ENCODE measurements at regions not wholly inside any gene's neighbourhood (a gene's known extent, or its start where the extent isn't known, plus 50 kb on each side); places are given as distances from the start of the nearest gene placed in this dataset.
"Not testable (repeated sequence)": the region's sequence is repeated elsewhere in the genome, so short reads cannot be mapped to it uniquely, and the experiment has no call there.

DNA sequence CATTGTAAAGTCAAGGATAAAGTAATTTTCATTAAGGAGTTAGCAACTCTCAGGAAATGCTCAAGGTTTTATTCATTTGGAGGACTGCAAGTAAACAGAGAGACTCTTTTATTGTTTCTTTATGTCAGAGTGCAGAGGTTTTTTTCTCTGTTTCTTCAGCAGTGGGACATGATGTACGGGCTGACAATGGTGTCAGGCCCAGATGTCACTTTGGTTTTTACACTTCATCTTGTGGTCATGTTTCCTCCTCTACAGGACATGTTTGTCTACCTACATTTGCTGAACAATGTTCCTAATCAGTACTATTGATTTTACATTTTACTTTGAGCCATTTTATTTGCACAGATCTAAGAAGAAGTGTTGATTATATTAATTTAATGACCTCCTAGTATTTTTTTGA, 72.8 kb upstream of the PARP8 start:
- Histone ChIP-seq H3K27ac (ENCODE audit: low read depth, low read length) (no peak overlapping the region), H2AFZ (ENCODE audit: low read depth, low read length, severe bottlenecking) (no peak overlapping the region), H3K9ac (ENCODE audit: low read length) (no peak overlapping the region), H3K4me2 (ENCODE audit: low read depth, low read length, poor library complexity, severe bottlenecking) (no peak overlapping the region), H3K79me2 (ENCODE audit: insufficient read depth, low read length) (no peaks in the 10 kb centered on the region), H3K9me3 (ENCODE audit: insufficient read depth, low read length) (no peaks in the 10 kb centered on the region), H3K9me2 (replicated peaks; ENCODE audit: insufficient read depth, low read length) (no peaks in the 10 kb centered on the region), H3K36me3 (ENCODE audit: low read length) (no peaks in the 10 kb centered on the region), H4K20me1 (ENCODE audit: low read depth, low read length) (no peaks in the 10 kb centered on the region), H3F3A (ENCODE audit: insufficient read depth) (no peaks in the 10 kb centered on the region), H3K27me3 (ENCODE audit: low read length) (no peaks in the 10 kb centered on the region), H3K4me3 (ENCODE audit: insufficient read depth, low read length, poor library complexity, severe bottlenecking) (no peak overlapping the region)
- no peak for TF ChIP-seq EZH2phosphoT487 (conservative IDR thresholded peaks at IDR 0.05; ENCODE audit: low read length)
- TF ChIP-seq, protein P1, sequence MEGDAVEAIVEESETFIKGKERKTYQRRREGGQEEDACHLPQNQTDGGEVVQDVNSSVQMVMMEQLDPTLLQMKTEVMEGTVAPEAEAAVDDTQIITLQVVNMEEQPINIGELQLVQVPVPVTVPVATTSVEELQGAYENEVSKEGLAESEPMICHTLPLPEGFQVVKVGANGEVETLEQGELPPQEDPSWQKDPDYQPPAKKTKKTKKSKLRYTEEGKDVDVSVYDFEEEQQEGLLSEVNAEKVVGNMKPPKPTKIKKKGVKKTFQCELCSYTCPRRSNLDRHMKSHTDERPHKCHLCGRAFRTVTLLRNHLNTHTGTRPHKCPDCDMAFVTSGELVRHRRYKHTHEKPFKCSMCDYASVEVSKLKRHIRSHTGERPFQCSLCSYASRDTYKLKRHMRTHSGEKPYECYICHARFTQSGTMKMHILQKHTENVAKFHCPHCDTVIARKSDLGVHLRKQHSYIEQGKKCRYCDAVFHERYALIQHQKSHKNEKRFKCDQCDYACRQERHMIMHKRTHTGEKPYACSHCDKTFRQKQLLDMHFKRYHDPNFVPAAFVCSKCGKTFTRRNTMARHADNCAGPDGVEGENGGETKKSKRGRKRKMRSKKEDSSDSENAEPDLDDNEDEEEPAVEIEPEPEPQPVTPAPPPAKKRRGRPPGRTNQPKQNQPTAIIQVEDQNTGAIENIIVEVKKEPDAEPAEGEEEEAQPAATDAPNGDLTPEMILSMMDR (IDR thresholded peaks at IDR 0.05; ENCODE audit: insufficient read depth, low read length, poor library complexity, severe bottlenecking), result no peak

GRCh38 chr5:50595199-50595598, 71.2 kb upstream of the PARP8 start:
- TF ChIP-seq, protein P1 (IDR thresholded peaks at IDR 0.05; ENCODE audit: insufficient read depth, low read length, poor library complexity, severe bottlenecking), result no peak
- TF ChIP-seq EZH2phosphoT487 (conservative IDR thresholded peaks at IDR 0.05; ENCODE audit: low read length), result no peak
- Histone ChIP-seq H4K20me1 (ENCODE audit: low read depth, low read length) (no peaks in the 10 kb centered on the region), H2AFZ (ENCODE audit: low read depth, low read length, severe bottlenecking) (no peak overlapping the region), H3F3A (ENCODE audit: insufficient read depth) (no peaks in the 10 kb centered on the region), H3K9me3 (ENCODE audit: insufficient read depth, low read length) (no peaks in the 10 kb centered on the region), H3K4me2 (ENCODE audit: low read depth, low read length, poor library complexity, severe bottlenecking) (no peak overlapping the region), H3K27ac (ENCODE audit: low read depth, low read length) (no peak overlapping the region), H3K9me2 (replicated peaks; ENCODE audit: insufficient read depth, low read length) (no peaks in the 10 kb centered on the region), H3K36me3 (ENCODE audit: low read length) (no peaks in the 10 kb centered on the region), H3K4me3 (ENCODE audit: insufficient read depth, low read length, poor library complexity, severe bottlenecking) (no peak overlapping the region), H3K79me2 (ENCODE audit: insufficient read depth, low read length) (no peaks in the 10 kb centered on the region), H3K9ac (ENCODE audit: low read length) (no peak overlapping the region), H3K27me3 (ENCODE audit: low read length) (no peaks in the 10 kb centered on the region)

GRCh38 chr5:50601576-50601975, 64.9 kb upstream of the PARP8 start:
- H3K4me2 ChIP-seq (ENCODE audit: low read depth, low read length, poor library complexity, severe bottlenecking); H3K4me3 ChIP-seq (ENCODE audit: insufficient read depth, low read length, poor library complexity, severe bottlenecking): not testable (repeated sequence)

GRCh38 chr5:50606179-50606578, 60.3 kb upstream of the PARP8 start:
- H3K27me3 ChIP-seq (ENCODE audit: low read length), result no peaks in the 10 kb centered on the region
- no peak overlapping the region for H3K4me2 ChIP-seq (ENCODE audit: low read depth, low read length, poor library complexity, severe bottlenecking)
- no peaks in the 10 kb centered on the region for H4K20me1 ChIP-seq (ENCODE audit: low read depth, low read length)
- H3K9me3 ChIP-seq (ENCODE audit: insufficient read depth, low read length), result no peaks in the 10 kb centered on the region
- H3K79me2 ChIP-seq (ENCODE audit: insufficient read depth, low read length), result no peaks in the 10 kb centered on the region
- no peak overlapping the region for H3K9ac ChIP-seq (ENCODE audit: low read length)
- no peak overlapping the region for H2AFZ ChIP-seq (ENCODE audit: low read depth, low read length, severe bottlenecking)
- TF ChIP-seq EZH2phosphoT487 (conservative IDR thresholded peaks at IDR 0.05; ENCODE audit: low read length), result no peak
- TF ChIP-seq, protein P1 (IDR thresholded peaks at IDR 0.05; ENCODE audit: insufficient read depth, low read length, poor library complexity, severe bottlenecking), result no peak
- no peaks in the 10 kb centered on the region for H3K9me2 ChIP-seq (replicated peaks; ENCODE audit: insufficient read depth, low read length)
- no peaks in the 10 kb centered on the region for H3F3A ChIP-seq (ENCODE audit: insufficient read depth)
- no peak overlapping the region for H3K4me3 ChIP-seq (ENCODE audit: insufficient read depth, low read length, poor library complexity, severe bottlenecking)
- no peaks in the 10 kb centered on the region for H3K36me3 ChIP-seq (ENCODE audit: low read length)
- H3K27ac ChIP-seq (ENCODE audit: low read depth, low read length), result no peak overlapping the region

More at GRCh38 chr5:50601576-50601975, 64.9 kb upstream of the PARP8 start:
- not testable (repeated sequence) for H2AFZ ChIP-seq (ENCODE audit: low read depth, low read length, severe bottlenecking); H3K9me3 ChIP-seq (ENCODE audit: insufficient read depth, low read length); H3K27me3 ChIP-seq (ENCODE audit: low read length); H3K9ac ChIP-seq (ENCODE audit: low read length); H4K20me1 ChIP-seq (ENCODE audit: low read depth, low read length); H3K36me3 ChIP-seq (ENCODE audit: low read length); H3K27ac ChIP-seq (ENCODE audit: low read depth, low read length); H3K9me2 ChIP-seq (replicated peaks; ENCODE audit: insufficient read depth, low read length); H3K79me2 ChIP-seq (ENCODE audit: insufficient read depth, low read length); H3F3A ChIP-seq (ENCODE audit: insufficient read depth)

- not testable (repeated sequence) for H3K4me3 ChIP-seq (ENCODE audit: insufficient read depth, low read length, poor library complexity, severe bottlenecking); H3K4me2 ChIP-seq (ENCODE audit: low read depth, low read length, poor library complexity, severe bottlenecking); H4K20me1 ChIP-seq (ENCODE audit: low read depth, low read length); H3K36me3 ChIP-seq (ENCODE audit: low read length); H3K9me3 ChIP-seq (ENCODE audit: insufficient read depth, low read length); H3K27ac ChIP-seq (ENCODE audit: low read depth, low read length); H3K9ac ChIP-seq (ENCODE audit: low read length); H3K79me2 ChIP-seq (ENCODE audit: insufficient read depth, low read length); H3K27me3 ChIP-seq (ENCODE audit: low read length); H2AFZ ChIP-seq (ENCODE audit: low read depth, low read length, severe bottlenecking); H3F3A ChIP-seq (ENCODE audit: insufficient read depth); H3K9me2 ChIP-seq (replicated peaks; ENCODE audit: insufficient read depth, low read length)
Observed at GRCh38 chr5:50607456-50607855, 59.0 kb upstream of the PARP8 start.

- H3K27me3 ChIP-seq (ENCODE audit: low read length); H3K79me2 ChIP-seq (ENCODE audit: insufficient read depth, low read length); H3K4me2 ChIP-seq (ENCODE audit: low read depth, low read length, poor library complexity, severe bottlenecking); H3K9me3 ChIP-seq (ENCODE audit: insufficient read depth, low read length); H3K4me3 ChIP-seq (ENCODE audit: insufficient read depth, low read length, poor library complexity, severe bottlenecking); H3K27ac ChIP-seq (ENCODE audit: low read depth, low read length); H4K20me1 ChIP-seq (ENCODE audit: low read depth, low read length); H3K9ac ChIP-seq (ENCODE audit: low read length); H3F3A ChIP-seq (ENCODE audit: insufficient read depth); H3K9me2 ChIP-seq (replicated peaks; ENCODE audit: insufficient read depth, low read length); H3K36me3 ChIP-seq (ENCODE audit: low read length); H2AFZ ChIP-seq (ENCODE audit: low read depth, low read length, severe bottlenecking): not testable (repeated sequence)
Observed at GRCh38 chr5:50607953-50608705, 58.3 kb upstream of the PARP8 start.
